ENCODE measurements at regions not wholly inside any gene's neighbourhood (a gene's known extent, or its start where the extent isn't known, plus 50 kb on each side); places are given as distances from the start of the nearest gene placed in this dataset.

DNA sequence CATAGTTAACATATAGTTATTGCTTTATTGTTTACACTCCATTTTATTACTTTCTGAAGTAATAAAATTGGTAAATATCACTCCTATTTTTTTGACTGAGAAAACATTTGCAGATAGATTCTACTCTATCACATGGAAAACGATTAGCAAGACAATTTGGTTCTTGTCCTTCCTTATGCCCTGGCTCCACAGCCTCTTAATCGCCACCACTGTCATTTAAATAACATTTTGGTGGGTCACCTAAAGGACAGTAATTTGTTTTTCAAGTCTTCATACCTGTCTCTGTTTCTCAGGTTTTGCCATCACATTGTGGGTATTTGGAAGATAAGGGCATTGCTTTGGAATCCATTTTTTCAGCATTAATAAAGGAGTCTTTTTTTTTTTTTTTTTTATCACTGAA is 521.5 kb upstream of the IRAK1BP1 start:
- TF ChIP-seq, protein P1, sequence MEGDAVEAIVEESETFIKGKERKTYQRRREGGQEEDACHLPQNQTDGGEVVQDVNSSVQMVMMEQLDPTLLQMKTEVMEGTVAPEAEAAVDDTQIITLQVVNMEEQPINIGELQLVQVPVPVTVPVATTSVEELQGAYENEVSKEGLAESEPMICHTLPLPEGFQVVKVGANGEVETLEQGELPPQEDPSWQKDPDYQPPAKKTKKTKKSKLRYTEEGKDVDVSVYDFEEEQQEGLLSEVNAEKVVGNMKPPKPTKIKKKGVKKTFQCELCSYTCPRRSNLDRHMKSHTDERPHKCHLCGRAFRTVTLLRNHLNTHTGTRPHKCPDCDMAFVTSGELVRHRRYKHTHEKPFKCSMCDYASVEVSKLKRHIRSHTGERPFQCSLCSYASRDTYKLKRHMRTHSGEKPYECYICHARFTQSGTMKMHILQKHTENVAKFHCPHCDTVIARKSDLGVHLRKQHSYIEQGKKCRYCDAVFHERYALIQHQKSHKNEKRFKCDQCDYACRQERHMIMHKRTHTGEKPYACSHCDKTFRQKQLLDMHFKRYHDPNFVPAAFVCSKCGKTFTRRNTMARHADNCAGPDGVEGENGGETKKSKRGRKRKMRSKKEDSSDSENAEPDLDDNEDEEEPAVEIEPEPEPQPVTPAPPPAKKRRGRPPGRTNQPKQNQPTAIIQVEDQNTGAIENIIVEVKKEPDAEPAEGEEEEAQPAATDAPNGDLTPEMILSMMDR (IDR thresholded peaks at IDR 0.05; ENCODE audit: insufficient read depth, low read length, missing control alignments), result no peak
- DNase-seq (ENCODE audit: low read depth, low spot score), result no peak
- POLR2A ChIA-PET, result no interaction called here
- H3K4me3 ChIP-seq (ENCODE audit: low read depth, low read length), result no peak overlapping the region
- CTCF ChIA-PET, result no interaction called here

DNA sequence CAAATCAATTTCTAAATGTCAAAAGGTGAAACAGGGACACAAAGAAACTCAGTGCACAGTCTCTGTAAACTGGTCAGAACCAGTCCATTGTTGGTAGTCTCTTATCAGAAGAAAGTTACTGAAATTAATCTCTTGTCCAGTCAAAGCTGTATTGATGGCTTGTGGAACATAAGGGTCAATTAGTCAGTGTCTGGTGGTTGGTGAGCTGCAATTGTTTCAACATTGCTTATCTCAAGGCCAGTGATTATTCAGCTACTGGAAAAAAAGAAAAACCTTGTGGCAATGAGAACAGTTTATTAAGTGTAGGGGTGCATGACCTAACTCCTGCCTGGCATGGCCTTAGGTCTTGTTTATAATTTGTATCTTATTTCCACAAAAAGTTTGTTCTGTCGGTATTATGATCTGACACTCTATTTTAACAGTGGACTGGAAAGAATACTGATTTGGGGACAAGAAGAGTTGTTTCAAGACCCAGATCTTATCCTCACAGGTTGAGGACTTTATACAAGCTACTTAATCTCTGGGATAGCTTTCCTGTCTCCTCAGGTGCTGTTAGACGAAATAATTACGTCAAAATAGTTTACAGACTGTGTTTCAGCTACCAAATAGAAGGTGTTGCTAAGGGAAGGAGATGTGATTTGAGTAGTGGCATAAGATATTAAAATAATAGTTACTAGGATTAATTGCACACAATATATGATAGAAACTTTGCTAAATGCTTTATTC is 520.0 kb upstream of the IRAK1BP1 start:
- TF ChIP-seq, protein P1 (IDR thresholded peaks at IDR 0.05; ENCODE audit: insufficient read depth, low read length, missing control alignments), result no peak
- POLR2A ChIA-PET, result no interaction called here
- CTCF ChIA-PET, result no interaction called here
- H3K4me3 ChIP-seq (ENCODE audit: low read depth, low read length), result no peak overlapping the region
- DNase-seq (ENCODE audit: low read depth, low spot score), result no peak

DNA sequence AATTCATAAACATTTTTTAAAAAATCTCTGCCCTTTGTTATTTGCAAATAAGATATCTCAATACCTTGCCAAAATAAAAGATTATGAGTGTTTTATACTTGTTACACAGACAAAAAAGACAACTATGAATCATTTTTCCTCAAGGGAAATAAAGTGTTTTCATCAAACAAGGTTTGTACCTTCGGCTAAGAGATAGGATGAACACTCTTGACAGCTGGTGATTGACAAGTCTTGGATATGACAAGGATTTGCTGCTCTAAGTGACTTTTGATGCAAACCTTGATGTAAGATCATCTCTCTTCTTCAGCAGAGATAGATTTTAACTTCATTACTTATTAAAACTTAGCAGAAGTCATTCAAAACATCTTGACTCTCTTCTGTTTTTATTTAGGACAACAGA is 514.3 kb upstream of the IRAK1BP1 start:
- POLR2A ChIA-PET, result no interaction called here
- CTCF ChIA-PET, result no interaction called here
- no peak overlapping the region for H3K4me3 ChIP-seq (ENCODE audit: low read depth, low read length)
- TF ChIP-seq, protein P1 (IDR thresholded peaks at IDR 0.05; ENCODE audit: insufficient read depth, low read length, missing control alignments), result no peak
- no peak for DNase-seq (ENCODE audit: low read depth, low spot score)

DNA sequence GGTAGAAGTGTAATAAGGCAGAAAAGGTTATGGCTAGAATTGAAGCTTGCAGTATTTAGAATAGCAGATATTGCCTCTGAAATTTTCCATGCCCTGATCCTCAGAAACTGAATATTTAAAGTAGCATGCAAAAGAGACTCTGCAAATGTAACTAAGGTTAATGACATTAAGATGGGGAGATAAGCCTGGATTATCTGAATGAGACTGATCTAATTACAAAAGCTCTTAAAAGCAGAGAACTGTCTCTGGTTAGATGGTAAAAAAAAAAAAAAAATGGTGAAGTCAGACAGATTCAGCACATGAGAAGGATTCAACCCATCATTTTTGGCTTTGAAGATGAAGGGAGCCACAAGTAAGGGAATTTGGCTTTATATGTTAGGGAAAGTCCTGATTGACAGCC is 503.7 kb upstream of the IRAK1BP1 start:
- H3K4me3 ChIP-seq (ENCODE audit: low read depth, low read length), result no peak overlapping the region
- ChIA-PET POLR2A (interaction anchor here (0.6 kb wide), 1 partner anchor 270 kb away, joined by 4 read pairs; no protein-coding TSS in a partner anchor), CTCF (no interaction called here)
- no peak for DNase-seq (ENCODE audit: low read depth, low spot score)
- TF ChIP-seq, protein P1 (IDR thresholded peaks at IDR 0.05; ENCODE audit: insufficient read depth, low read length, missing control alignments), result no peak

DNA sequence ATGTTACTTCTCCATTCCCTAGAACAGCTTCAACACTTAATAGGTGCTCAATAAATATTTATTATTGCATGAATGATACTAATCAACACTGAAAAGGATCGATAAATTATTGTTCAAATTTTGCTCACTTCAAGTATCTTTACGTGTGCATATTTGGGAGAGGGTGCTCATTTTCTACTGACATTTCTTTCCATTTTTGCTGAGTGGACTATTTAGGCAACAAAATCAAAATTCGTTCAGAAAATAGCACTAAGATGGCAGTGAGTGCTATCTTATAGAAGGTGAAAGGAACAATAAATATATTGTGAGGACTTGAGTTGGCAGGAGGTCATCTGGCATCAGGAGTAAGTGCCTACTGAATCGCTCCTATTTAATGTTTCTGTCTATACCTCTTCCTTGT is 501.9 kb upstream of the IRAK1BP1 start:
- H3K4me3 ChIP-seq (ENCODE audit: low read depth, low read length), result no peak overlapping the region
- ChIA-PET CTCF (no interaction called here), POLR2A (no interaction called here)
- TF ChIP-seq, protein P1 (IDR thresholded peaks at IDR 0.05; ENCODE audit: insufficient read depth, low read length, missing control alignments), result no peak
- no peak for DNase-seq (ENCODE audit: low read depth, low spot score)

DNA sequence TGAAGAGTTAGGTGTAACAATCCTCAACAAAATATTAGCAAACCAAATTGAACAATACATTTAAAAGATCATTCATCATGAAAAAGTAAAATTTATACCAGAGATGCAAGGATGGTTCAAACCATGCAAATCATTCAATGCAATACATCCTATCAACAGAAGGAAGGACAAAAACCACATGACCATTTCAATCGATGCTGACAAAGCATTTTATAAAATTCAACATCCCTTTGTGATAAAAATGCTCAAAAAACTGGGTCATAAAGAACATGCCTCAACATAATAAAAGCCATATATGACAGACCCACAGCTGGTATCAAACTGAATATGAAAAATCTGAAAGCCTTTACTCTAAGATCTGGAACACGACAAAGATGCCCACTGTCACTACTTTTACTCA is 490.3 kb upstream of the IRAK1BP1 start:
- no peak for DNase-seq (ENCODE audit: low read depth, low spot score)
- no peak overlapping the region for H3K4me3 ChIP-seq (ENCODE audit: low read depth, low read length)
- POLR2A ChIA-PET, result no interaction called here
- TF ChIP-seq, protein P1 (IDR thresholded peaks at IDR 0.05; ENCODE audit: insufficient read depth, low read length, missing control alignments), result no peak
- CTCF ChIA-PET, result no interaction called here

Measured in AG04449 (cell line).